Sciatic nerve (tissue), 2 donors: ENCODE measurements at regions not wholly inside any gene's neighbourhood (a gene's known extent, or its start where the extent isn't known, plus 50 kb on each side); places are given as distances from the start of the nearest gene placed in this dataset.
A peak's percentile ranks its signal among the peaks of the same experiment; 100 is the strongest.
"Not testable (repeated sequence)": the region's sequence is repeated elsewhere in the genome, so short reads cannot be mapped to it uniquely, and the experiment has no call there.

Experiments
- ATAC-seq: fragments of 200-7000 bp; cut with Tn5 transposase; one replicate; pipeline ENCODE4 v1.9.1; 2020; ENCODE audit warnings: mild to moderate bottlenecking, moderate library complexity
- DNase-seq: peaks from one replicate; pipeline ENCODE4 v3.0.0-alpha.2; 2020; ENCODE audit warnings: low spot score
- intact Hi-C: fragments of 100-400 bp; cut with DNase I; formaldehyde crosslinking; loops from one replicate; pipeline ENCODE4 v1.14.2; 2022
- donor health status: DM: no; HTN: no; CAD: no.
- donor health status: DM: no; HTN: no; CAD: no.

DNA sequence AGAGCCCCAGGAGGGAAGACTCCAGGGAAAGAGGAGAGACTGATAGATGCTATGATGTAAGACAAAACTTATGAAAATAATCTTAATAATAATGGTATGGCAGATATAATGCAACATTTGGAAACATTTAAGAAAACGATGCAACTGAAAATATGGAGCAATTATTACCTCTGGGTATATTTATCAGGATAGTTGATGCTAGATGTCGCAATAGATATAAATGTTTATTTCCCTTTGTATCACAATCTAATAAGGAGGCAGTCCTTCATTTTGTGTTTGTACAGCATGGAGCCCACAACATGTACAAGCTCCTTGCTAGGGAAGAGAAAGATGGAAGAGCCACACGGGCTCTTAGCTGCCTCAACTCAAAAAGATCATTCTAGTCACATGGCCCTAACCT is 101.1 kb upstream of the TMEM132E start:
- intact Hi-C loops = no loop called here

DNA sequence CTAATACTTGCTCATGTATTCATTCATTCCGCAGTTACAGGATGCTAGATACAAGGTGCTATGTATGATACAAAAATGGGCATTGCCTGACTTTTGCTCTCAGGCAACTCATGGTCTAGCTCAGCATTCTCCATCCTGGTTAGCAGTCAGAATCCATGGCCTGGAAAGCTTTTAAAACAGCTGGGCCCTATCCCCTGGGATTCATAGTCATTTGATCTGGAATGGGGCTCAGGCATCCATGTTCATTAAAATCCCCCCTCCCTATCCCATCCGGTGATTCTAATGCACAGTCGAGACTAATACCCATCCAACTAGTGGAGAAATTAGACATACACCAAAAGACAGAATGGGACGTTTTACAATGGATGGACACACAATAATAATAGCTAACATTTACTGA is 104.1 kb upstream of the TMEM132E start:
- intact Hi-C loops = no loop called here
- no peak for ATAC-seq
- no peak for DNase-seq

More for the DNA sequence above, 101.1 kb upstream of the TMEM132E start:
- ATAC-seq (no peak), DNase-seq (no peak)

DNA sequence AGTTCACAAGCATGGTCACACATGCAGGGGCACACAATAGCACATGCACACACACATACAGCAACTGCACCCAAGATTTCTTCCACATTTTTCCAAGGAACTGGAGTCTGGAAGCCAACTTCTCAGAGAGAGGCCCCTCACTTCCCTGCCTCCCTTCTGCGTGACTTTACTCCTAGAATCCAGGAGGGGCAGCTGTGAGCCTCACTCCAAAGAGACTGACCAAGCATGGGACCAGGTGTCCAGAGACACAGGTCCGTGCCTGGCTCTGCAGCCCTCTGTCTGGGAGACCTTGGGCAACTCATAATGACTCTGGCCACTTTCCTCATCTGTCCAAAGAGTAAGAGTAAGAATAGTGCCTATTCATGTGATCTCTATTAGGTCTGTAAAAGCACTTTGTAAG is 104.7 kb upstream of the TMEM132E start:
- intact Hi-C loops = no loop called here
- DNase-seq (no peak), ATAC-seq (no peak)

DNA sequence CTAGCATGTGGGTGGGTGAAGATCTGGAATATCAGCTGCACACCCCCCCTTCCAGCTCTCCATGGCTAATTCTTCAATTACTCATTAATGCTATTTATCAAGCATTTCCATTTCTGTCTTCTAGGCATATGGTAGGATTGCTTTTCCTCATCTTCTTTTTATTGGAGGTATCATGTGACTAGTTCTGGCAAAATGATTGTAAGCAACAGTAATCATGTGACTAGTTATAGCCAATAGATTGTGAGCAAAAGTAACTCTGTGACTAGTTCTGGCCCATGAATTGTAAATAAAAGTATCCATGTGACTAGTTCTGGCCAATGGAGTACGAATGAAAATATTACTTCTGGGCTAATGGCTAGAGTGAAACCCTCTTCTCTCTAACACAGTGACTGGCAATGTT is 107.0 kb upstream of the TMEM132E start:
- ATAC-seq = no peak
- no peak for DNase-seq
- intact Hi-C loops = no loop called here

DNA sequence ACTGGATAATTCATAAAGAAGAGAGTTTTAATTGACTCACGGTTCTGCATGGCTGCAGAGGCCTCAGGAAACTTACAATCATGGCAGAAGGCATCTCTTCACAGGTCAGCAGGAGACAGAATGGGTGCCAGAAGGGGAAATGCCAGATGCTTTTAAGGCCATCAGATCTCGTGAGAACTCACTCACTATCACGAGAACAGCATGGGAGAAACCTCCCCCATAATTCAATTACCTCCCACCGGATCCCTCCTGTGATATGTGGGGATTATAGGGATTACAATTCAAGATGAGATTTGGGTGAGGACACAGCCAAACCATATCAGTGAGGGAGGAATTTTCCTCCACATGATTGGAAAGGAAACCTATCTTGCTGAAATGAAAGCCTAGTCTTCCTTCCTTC is 108.1 kb upstream of the TMEM132E start:
- ATAC-seq, intact Hi-C loops, DNase-seq: not testable (repeated sequence)

DNA sequence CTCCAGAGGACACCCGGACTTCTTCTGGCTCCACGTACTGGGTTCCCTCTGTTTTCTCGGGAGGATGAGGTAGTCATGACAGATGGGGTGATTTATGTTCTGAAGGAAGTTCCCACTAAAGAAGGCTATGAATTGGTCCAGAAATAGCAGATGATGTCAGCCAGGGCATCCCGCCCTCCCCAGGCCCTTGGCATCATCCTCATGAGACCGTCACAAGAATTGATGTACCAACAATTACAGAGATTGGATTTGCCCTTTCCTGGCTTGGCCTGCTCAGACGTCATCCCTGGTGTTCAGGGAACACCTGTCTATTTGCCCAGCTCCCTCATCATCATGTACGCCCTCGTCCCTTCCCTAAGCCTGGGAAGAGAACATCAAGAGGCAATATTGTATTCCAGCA is 102.8 kb upstream of the CCL1 start:
- ATAC-seq = no peak
- no peak for DNase-seq
- intact Hi-C loops = no loop called here

DNA sequence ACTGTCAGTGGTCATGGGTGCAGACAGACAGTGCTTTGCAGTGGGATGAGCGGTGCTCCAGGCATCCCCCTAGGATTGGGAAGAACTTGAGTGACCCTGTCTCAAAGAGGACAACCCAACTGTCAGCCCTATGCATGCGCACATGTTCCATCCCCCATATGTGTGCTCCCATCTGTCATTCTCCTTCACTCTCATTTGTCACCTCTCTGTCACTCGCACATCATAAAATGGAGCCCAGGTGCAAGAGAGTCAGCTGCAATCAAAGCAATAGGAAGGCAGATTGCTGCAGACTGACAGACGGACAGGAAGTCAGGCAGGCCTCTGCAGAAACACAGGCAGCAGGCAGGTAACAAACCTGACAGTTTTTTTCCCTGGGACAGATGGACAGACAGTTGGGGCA is 101.8 kb upstream of the CCL1 start:
- intact Hi-C loops = no loop called here
- DNase-seq (no peak), ATAC-seq (no peak)

DNA sequence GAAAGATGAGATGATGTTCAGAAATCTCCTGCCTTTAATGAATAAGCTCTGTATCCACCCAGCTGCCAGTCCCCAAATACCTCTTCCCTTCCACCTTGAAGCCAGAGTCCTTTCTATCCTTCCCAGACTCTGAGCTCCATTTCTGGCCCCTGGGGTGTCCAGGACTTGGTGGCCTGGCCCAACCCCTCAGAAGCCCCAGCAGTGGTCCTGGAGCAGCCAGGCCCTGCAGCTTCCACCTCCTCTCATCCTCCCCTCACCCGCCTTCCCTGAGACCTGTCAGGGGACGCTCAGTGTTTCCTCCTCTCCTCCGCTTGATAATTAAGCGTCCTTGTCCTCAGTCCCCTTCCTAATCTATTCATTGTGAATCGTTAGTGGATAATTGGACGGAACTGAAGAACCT is 95.2 kb upstream of the CCL1 start:
- intact Hi-C loops = no loop called here
- no peak for ATAC-seq
- DNase-seq = no peak

DNA sequence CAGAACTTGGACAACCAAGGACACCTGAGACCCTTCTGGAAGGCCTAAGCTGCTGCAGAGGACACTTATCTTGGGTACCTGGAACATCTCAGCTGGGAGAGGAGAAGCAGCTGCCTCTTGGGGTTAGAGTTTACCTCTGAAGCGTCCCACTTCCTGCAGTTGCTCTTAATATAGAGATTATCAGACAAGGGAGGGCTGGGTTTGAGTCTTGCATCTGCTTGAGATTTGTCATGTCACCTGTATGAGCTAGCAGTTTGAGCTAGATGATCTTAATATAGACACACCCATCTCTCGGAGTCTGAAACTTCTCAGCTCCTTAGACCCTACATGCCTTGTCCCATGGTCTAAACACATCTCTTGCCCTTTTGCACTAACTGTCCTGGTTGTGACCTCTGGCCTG is 93.1 kb upstream of the CCL1 start:
- ATAC-seq (no peak), DNase-seq (no peak)
- intact Hi-C loops = no loop called here

DNA sequence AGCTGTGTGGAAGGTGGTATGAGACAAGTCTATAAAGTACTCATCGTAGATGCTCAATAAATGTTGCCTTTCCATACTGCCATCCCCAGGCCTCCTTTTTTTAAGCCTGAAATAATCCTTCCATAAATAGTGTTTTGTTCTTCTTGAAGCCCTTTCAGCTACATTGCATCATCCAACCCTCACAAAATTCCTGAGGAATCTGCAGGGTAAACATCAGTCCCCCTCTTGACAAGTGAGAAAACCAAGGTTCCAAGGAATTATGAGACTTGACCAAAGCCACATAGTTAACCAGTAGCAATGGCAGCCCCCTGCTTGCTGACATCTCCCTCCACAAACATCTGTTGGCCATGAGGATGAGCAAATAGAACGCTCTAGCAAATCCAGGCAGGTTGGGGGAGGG is 89.7 kb upstream of the CCL1 start:
- intact Hi-C loops = no loop called here
- ATAC-seq (no peak), DNase-seq (no peak)

DNA sequence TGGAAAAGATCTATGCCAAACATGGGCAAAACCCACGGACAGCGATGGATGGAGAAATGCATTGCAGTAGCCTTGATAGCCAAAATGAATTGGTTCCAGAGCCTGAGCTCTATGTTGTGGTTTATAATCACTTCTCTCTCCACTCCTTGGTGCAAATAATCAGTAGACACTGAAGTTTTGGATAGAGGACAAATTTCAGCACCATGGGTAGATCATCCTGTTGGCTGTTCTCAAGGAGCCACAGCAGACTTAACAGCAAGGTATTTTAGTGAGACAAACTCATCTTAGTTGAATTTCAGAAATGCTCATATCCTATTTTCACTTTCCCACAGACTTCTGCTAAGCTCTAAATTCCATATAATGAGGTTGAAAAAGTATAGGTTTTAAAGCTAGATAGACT is 88.3 kb upstream of the CCL1 start:
- ATAC-seq (no peak), DNase-seq (no peak)
- intact Hi-C loops = no loop called here

DNA sequence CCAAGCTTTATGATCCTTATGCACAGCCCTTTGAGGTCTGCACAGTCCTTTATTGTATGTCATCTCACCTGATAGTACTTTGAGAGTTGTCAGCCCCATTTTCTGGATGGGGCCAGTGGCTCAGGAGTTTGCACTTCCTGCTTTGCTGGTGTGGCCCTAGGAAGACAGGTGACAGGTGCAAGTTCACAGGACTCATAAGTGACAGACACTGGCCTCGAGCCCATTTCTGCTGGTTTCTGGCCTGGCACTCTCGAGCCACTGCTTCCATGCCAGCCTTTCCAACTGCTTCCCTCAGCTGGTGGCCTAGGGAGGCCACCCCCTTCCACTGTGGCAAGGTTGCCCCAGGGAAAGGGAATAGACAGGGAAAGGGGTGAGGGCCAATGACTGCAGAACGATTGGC is 84.4 kb upstream of the CCL1 start:
- DNase-seq (no peak), ATAC-seq (no peak)
- intact Hi-C loops = no loop called here

DNA sequence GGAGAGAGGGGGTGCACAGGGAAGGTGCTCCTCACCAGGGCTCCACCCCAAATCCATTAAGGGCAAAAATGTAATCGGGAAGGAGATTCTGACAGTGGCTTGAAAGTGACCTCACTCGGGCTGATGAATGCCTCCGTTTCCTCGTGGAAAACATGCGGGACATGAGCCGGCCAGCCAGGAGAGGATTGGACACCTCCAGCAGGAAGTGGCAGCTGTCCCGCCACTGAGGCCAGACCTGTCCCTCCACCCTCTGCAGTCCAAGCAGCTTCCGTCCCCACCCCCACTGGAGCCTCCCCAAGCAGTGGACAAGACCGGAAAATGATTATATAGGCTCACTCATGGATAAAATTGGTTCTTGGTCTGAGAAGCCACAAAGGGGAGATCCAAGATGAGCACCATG is 82.1 kb upstream of the CCL1 start:
- intact Hi-C loops = no loop called here
- DNase-seq (no peak), ATAC-seq (no peak)

DNA sequence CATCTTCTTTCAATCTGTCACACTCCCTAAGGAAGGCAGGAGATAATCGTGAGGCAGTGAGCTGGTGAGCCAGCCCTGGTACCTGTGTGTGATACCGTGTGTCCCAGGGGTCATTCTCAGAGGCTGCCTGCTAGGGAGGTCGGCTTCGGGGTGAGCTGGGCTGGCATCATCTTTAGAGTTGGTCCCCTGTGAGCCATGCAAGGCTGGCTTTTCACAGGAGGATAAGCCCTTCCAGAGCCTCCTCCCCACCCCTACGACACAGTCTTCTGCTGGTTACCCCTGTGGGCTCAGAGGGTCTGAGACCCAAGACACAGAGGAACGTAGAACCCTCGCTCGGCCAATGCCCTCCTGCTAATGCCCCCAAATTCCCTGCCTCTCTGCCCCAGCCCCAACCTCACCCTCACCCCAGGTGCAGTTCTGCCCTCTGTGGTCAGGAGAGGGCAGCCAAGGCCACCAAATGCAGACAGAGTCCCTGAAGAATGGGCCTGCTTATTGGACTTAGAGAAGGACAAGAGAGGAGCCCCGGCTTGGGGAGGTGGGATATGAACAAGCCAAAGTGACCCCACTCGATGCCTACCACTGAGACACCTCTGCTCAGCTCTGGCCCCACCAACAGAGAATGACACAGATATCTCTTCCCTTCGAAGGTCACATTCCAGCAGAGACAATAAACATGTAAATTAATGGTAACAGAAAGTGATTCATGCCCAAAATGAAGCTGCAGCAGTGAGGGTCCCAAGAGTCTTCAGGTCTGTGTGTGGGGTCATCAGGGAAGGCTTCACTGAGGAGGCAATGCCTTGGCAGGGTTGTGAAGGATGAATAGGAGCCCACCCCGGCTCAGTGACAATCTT is 80.8 kb upstream of the CCL1 start:
- DNase-seq = no peak
- ATAC-seq = no peak
- intact Hi-C loops = no loop called here

DNA sequence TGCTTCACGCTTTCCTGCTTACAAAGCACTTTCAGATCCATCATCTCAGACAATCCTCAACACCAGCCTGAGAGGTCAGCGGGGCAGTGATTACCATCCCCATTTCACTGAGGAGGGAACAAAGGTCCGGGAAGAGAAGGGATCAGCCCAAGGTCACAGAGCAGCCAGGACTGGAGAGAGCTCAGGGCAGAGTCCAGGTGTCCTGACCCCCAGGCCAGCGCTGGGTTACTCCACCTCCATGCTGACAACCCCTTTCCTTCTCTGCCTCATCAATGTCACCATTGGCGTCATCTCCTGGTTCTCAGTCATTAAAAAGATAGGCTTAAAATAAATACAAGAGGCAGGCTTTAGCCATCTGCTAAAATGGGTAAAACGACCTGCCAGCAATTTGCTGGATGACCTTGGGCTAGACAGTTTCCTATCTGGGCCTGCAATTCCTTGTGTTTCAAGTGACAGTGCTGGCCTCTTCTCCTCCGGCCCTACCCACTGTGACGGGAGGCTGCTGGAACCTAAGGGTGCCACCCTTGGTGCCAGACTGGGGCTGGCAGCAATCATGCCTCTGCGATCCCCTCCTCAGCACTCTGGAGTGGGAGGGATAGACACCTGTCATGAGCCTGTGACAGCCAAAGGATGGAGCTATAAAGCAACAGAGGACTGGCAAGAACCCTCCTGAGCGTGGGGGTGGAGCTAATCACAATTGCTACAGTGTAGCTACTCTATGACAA is 79.5 kb upstream of the CCL1 start:
- intact Hi-C loops = no loop called here
- ATAC-seq (no peak), DNase-seq (no peak)

DNA sequence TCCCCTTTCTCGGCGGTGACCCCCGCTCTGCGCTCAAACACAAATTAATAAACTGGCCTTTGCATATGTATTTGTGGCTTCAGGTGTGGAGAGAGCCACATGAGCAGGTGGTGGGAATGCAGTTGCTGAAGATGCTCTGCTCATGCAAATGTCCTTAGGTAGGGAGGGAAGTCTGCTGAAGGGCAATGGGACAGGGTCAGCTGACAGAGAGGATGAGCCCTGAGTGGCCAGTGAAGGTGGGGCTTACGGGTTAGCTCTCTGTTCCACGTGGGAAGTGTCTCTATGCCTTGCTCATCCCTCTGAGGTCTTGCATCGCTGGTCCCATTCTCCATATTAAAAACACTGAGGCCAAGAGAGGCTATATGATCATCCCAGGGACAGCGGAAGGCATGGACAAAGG is 74.2 kb upstream of the CCL1 start:
- intact Hi-C loops = no loop called here
- no peak for DNase-seq
- ATAC-seq = no peak

DNA sequence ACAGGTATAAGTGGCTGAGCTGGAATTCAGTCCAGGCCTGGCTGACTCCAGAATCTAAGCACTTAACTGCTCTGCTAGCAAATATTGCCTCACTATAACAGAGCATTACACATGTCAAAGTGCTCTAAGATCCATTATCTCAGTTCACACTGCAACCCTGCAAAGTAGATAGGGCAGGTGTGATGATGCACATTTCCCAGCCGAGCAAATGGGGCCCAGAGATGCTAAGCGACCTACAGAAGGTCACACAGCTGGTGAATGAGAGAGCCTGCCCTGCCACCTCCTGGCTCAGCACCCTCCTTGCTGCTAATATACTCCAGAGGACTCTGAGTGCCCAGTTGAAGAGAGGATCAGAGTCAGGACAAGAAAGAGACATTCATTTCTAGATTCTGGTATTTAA is 73.6 kb upstream of the CCL1 start:
- intact Hi-C loops = no loop called here
- DNase-seq = no peak
- ATAC-seq = no peak

DNA sequence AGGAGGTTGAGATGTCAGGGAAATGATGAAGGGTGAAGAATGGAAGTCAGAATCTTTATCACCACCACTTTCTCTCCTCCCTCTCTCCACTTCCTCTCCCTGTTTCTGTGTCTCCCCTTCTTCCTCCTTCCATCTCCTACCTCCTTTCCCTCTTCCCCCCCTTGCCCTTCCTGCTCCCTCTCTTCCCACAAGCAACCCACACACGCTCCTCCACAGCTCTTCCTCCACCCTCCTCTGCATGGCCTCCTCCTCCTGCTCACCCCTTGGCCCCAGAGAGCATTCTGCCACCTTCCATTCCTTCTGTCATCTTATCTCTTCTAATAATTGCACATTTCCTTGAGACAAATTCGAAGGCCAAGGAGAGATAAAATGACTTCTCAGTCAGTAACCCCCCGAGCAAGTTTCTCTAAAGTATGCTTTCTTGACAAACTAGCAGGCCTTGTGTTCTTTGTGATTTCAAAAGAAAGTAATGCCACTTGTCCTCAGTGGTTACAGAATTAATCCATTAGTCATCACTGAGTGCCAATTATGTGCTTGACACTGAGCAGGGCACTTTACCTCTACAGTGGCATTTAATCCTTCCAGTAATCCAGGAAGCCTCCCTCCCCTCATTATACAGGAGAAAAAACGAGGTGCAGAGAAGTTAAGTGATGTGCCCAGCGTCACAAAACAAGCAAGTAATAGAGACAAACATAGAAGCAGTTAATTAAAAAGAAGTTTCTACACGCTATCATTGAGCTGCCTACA is 72.3 kb upstream of the CCL1 start:
- no peak for ATAC-seq
- intact Hi-C loops = no loop called here

DNA sequence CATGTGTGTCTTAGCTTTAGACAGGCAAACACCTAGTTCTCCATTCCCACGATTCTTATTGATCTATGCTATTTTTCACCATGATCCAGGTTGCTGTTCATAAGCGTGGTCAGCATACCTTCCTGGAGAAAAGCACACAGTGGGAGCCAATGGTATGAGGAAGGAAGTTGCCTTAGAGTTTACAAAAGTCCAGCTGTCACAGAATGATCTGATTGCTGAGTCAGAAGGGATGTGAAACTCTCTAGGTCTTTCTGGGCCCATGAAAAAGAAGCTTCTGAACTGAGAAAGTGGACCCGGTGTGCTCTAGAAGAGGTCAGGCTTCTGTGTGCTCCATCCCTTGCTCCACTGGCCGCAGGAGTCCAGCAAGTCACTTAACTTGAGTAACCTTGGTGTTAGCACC is 71.0 kb upstream of the CCL1 start:
- ATAC-seq (peak; percentile 76), DNase-seq (no peak)
- intact Hi-C loops = no loop called here

More for the DNA sequence above, 72.3 kb upstream of the CCL1 start:
- DNase-seq = no peak
